ENCODE measurements at regions not wholly inside any gene's neighbourhood (a gene's known extent, or its start where the extent isn't known, plus 50 kb on each side); places are given as distances from the start of the nearest gene placed in this dataset.

DNA sequence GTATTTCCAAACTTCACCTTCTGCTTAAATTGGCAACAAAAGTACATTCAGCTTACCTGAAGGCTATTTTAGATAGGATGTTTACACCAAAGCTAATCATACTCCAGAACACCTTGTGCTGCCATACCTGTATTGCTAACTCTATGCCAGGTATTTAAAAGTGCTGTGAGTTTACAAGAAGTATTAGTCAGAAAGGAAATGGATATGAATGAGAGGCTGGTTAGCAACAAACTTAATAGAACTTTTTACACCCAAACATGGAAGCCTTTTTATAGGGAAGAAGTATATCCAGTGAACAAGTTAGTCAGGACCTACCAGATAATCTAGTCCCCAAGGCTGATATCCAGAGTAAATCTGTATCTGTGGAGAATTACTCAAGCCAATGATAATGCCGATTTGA lies 131.2 kb upstream of the SPRY1 start:
- TF ChIP-seq PAX8 (IDR thresholded peaks at IDR 0.05) (no peak), SRF (IDR thresholded peaks at IDR 0.05; ENCODE audit: low read depth in 2 of 2, low read length in 2 of 2) (no peak)
